ENCODE measurements at regions not wholly inside any gene's neighbourhood (a gene's known extent, or its start where the extent isn't known, plus 50 kb on each side); places are given as distances from the start of the nearest gene placed in this dataset.
"Not testable (repeated sequence)": the region's sequence is repeated elsewhere in the genome, so short reads cannot be mapped to it uniquely, and the experiment has no call there.

DNA sequence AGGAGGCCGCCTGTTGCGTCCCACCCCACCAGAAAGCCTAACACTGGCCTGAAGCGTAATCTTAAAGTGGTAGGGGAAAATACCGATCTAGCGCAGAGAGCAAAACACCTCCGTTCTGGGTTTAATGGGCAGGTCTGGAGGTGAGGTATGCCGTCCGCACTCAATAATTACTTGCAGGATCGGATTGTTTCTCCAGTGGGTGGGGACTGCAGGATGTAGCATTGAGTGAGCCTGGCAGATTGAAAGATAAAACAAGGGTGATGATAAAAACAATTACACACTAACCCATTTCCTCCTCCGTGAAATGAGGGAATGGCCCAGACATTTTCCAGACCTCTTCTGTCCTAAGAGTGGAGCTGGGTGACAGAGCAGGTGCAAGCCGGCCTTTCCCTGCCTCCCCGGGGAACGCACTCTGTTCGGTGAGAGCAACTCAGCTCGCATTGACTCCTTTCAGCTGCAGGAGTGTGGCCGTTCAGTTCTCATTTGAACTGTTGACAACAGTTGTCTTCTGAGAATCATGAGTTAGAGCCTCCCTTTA is 110.2 kb upstream of the DOCK9 start (continued):
- TF ChIP-seq REXO4 (CRISPR knock-in tag; IDR thresholded peaks at IDR 0.05; ENCODE audit: borderline replicate concordance) (no peak), ZNF329 (CRISPR knock-in tag; IDR thresholded peaks at IDR 0.05; ENCODE audit: low read depth) (no peak), HOXD1 (CRISPR knock-in tag; IDR thresholded peaks at IDR 0.05) (no peak), CREM (IDR thresholded peaks at IDR 0.05) (no peak), CREM (CRISPR knock-in tag; IDR thresholded peaks at IDR 0.05) (no peak)
- TF ChIP-seq, protein P1, sequence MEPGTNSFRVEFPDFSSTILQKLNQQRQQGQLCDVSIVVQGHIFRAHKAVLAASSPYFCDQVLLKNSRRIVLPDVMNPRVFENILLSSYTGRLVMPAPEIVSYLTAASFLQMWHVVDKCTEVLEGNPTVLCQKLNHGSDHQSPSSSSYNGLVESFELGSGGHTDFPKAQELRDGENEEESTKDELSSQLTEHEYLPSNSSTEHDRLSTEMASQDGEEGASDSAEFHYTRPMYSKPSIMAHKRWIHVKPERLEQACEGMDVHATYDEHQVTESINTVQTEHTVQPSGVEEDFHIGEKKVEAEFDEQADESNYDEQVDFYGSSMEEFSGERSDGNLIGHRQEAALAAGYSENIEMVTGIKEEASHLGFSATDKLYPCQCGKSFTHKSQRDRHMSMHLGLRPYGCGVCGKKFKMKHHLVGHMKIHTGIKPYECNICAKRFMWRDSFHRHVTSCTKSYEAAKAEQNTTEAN (CRISPR knock-in tag; conservative IDR thresholded peaks at IDR 0.05): no peak

DNA sequence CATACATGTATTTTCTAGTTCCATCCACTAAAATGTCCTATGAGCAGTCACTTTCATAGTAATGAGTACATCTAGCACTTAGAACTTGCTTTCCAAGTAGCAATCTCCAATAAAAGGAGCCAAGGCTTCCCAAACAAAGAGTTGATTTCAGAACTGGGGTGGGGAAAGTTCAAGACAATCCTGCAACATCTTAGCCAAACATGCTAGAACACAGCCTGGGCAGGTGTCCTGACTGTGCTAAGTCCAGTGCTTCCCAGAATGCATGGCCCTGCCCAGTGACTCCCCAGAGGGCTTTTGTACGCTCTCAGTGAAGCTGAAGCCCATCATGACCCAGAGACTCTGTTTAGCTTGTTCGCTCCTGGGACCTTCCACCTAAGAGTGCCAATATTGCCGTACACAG is 106.7 kb upstream of the UBAC2 start:
- peaks cover 0 to 6% of the 10 kb centered on the region in 2 experiments; a peak in 1 of 5 replicates for H3K27me3 ChIP-seq (ENCODE audit: control insufficient read depth in 1 of 2, insufficient read depth in 2 of 2, low read length in 2 of 2)
- H3K36me3 ChIP-seq (replicated peaks in 1 of 2; ENCODE audit: control insufficient read depth in 1 of 2, insufficient read depth in 2 of 2, low read length in 2 of 2): no peaks in the 10 kb centered on the region
- no peak for TF ChIP-seq KLF11 (CRISPR knock-in tag; IDR thresholded peaks at IDR 0.05)
- TF ChIP-seq MLLT10 (CRISPR knock-in tag; IDR thresholded peaks at IDR 0.05): no peak
- TF ChIP-seq HNF4G (IDR thresholded peaks at IDR 0.05; ENCODE audit: borderline replicate concordance, low read depth, low read length): no peak
- TF ChIP-seq HNF4G (CRISPR knock-in tag; IDR thresholded peaks at IDR 0.05; ENCODE audit: borderline replicate concordance, low read depth): no peak
- no peak for TF ChIP-seq THYN1 (CRISPR knock-in tag; IDR thresholded peaks at IDR 0.05; ENCODE audit: borderline replicate concordance, low read depth)
- no peak overlapping the region for H3K4me3 ChIP-seq (replicated peaks in 1 of 3; ENCODE audit: insufficient read depth in 1 of 3, low read depth in 2 of 3, low read length in 3 of 3)
- H3K79me2 ChIP-seq (ENCODE audit: insufficient read depth, low read length): no peaks in the 10 kb centered on the region
- POLR2A ChIA-PET: no interaction called here
- ATAC-seq (no peak), DNase-seq (ENCODE audit: low spot score) (no peak), FAIRE-seq (no peak)
- no peaks in the 10 kb centered on the region for H4K20me1 ChIP-seq (ENCODE audit: insufficient read depth, low read length)
- no peak overlapping the region for H3K9ac ChIP-seq (ENCODE audit: insufficient read depth, low read depth, low read length)
- in situ Hi-C loops (cut with HindIII; ENCODE audit: extremely low pct_ligation_motif_present, low pct_unique_long_range_greater_than_20kb) (no loop called here), intact Hi-C loops (cut with micrococcal nuclease; ENCODE audit: unreplicated experiment) (no loop called here)
- H3K27ac ChIP-seq (ENCODE audit: extremely low read length, insufficient read depth, low read length): no peak overlapping the region
- 41% methylated on average over 3 of the region's 3 CpGs for WGBS (ENCODE audit: low lambda C conversion rate)
- no TSS peak for BruUV-seq (replicated peaks)
- no peaks in the 10 kb centered on the region for H3K4me1 ChIP-seq (ENCODE audit: insufficient read depth, low read length)
- CTCF ChIA-PET (ENCODE audit: low intra/inter-chr PET ratio, low total read pairs): no interaction called here
- no peak overlapping the region for H2AFZ ChIP-seq (ENCODE audit: low read length)
- no peaks in the 10 kb centered on the region for H3K9me3 ChIP-seq (ENCODE audit: low read length)
- H3K4me2 ChIP-seq (ENCODE audit: low read depth, low read length): no peak overlapping the region

DNA sequence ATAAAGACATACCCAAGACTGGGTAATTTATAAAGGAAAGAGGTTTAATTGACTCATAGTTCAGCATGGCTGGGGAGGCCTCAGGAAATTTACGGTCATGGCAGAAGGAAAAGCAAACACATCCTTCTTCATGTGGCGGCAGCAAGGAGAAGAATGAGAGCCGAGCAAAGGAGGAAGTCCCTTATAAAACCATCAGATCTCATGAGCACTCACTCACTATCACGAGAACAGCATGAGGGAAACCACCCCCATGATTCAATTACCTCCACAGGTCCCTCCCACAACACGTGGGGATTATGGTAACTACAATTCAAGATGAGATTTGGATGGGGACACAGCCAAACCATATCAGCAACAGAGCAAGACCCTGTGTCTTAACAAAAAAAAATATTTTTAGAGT is 98.8 kb upstream of the UBAC2 start:
- BruUV-seq (replicated peaks); DNase-seq (ENCODE audit: low spot score); H2AFZ ChIP-seq (ENCODE audit: low read length); H3K9ac ChIP-seq (ENCODE audit: insufficient read depth, low read depth, low read length); FAIRE-seq; H3K27me3 ChIP-seq (ENCODE audit: control insufficient read depth in 1 of 2, insufficient read depth in 2 of 2, low read length in 2 of 2); POLR2A ChIA-PET; H3K4me1 ChIP-seq (ENCODE audit: insufficient read depth, low read length); H4K20me1 ChIP-seq (ENCODE audit: insufficient read depth, low read length); H3K36me3 ChIP-seq (replicated peaks in 1 of 2; ENCODE audit: control insufficient read depth in 1 of 2, insufficient read depth in 2 of 2, low read length in 2 of 2); H3K4me2 ChIP-seq (ENCODE audit: low read depth, low read length); ATAC-seq; intact Hi-C loops (cut with micrococcal nuclease; ENCODE audit: unreplicated experiment); H3K4me3 ChIP-seq (replicated peaks in 1 of 3; ENCODE audit: insufficient read depth in 1 of 3, low read depth in 2 of 3, low read length in 3 of 3); H3K9me3 ChIP-seq (ENCODE audit: low read length); in situ Hi-C loops (cut with HindIII; ENCODE audit: extremely low pct_ligation_motif_present, low pct_unique_long_range_greater_than_20kb); CTCF ChIA-PET (ENCODE audit: low intra/inter-chr PET ratio, low total read pairs); H3K27ac ChIP-seq (ENCODE audit: extremely low read length, insufficient read depth, low read length); H3K79me2 ChIP-seq (ENCODE audit: insufficient read depth, low read length): not testable (repeated sequence)
- 37% methylated on average over 5 of the region's 5 CpGs for WGBS (ENCODE audit: low lambda C conversion rate)

Data from HepG2 (cell line).